VCaP (cell line): ENCODE measurements at regions not wholly inside any gene's neighbourhood (a gene's known extent, or its start where the extent isn't known, plus 50 kb on each side); places are given as distances from the start of the nearest gene placed in this dataset.

Experiments used
- H3K27ac ChIP-seq: fragments of 450-650 bp; 2 replicates; pipeline ENCODE4 v1.5.1; 2017
- TF ChIP-seq, protein P1 (sequence below): fragments of 450-650 bp; conservative IDR thresholded peaks from 2 replicates; pipeline ENCODE4 v1.5.1; 2017; ENCODE audit warnings: mild to moderate bottlenecking, moderate library complexity

DNA sequence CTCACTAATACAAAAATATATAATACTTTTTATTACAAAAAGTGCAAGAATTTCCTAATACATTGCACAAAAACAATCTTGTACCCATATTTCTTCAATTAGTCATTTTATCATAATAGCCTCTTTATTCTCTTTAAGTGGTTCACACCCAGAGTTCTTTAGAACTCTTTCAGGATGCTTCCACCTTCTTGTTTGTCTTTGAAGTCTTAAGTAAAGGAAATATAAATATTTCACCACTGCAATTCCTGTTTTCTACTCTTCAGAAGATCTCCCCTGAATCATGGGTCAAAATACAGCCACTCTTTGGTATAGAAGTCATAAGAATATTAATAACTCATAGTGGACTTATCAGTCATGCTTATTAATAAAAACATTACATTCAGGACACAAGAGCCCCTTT lies 293.0 kb downstream of the ATPSCKMT start:
- TF ChIP-seq, protein P1, sequence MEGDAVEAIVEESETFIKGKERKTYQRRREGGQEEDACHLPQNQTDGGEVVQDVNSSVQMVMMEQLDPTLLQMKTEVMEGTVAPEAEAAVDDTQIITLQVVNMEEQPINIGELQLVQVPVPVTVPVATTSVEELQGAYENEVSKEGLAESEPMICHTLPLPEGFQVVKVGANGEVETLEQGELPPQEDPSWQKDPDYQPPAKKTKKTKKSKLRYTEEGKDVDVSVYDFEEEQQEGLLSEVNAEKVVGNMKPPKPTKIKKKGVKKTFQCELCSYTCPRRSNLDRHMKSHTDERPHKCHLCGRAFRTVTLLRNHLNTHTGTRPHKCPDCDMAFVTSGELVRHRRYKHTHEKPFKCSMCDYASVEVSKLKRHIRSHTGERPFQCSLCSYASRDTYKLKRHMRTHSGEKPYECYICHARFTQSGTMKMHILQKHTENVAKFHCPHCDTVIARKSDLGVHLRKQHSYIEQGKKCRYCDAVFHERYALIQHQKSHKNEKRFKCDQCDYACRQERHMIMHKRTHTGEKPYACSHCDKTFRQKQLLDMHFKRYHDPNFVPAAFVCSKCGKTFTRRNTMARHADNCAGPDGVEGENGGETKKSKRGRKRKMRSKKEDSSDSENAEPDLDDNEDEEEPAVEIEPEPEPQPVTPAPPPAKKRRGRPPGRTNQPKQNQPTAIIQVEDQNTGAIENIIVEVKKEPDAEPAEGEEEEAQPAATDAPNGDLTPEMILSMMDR, result no peak
- H3K27ac ChIP-seq, result no peak overlapping the region

DNA sequence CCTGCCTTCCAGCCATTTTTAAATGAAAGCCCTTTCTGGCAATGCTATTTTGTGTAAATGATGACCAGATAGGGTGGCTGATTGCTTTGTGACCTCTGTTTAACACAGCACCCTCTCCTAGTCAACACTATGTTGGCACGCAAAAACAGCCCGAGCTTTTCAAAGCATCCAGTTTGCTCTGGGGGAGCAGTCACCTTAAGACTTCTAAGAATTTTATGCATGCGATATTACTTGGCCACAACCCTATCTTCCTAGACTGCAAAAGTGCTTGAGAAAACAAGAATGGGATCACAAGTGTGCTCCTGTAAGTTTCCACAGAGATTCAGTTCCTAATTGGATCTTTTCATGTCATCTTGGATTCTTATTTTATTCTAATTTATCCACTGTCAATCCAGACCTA lies 294.1 kb downstream of the ATPSCKMT start:
- no peak overlapping the region for H3K27ac ChIP-seq
- TF ChIP-seq, protein P1, result no peak

DNA sequence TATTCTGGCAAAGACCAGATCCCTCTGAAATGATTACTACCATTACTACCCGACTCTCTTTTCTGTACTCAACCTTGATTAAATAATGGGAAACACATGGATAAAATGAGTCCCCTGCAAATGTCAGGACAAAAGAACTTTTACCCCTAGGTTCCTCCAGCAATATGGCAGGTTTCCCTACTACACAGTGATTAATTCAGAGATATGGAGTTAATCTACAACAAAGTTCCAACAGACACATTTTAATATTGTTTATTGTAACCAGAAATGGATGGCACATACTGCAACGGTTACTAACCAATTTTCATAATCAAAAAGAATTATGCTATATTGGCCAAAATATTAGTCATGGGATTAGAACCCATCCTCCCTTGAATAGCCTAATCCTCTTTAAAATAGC lies 294.8 kb downstream of the ATPSCKMT start:
- no peak overlapping the region for H3K27ac ChIP-seq
- TF ChIP-seq, protein P1, result no peak

DNA sequence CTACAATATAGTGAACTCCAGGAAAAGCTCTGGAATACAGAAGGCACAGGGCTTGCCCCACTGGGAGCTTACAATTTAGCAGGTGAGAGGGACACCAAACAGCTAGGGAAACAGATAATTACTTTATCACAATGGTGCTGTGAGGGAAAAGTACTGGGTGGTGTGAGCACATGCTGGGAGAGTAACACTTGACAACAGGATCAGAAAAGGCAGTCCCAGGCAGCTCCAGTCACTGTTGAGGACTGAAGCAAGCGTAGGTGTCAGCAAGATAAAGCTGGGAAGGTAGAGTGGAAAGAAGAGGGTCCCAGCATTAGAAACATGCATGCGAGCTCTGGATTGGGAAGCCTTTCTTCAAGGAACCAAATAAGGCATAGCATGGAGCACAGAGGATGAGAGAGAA lies 296.0 kb downstream of the ATPSCKMT start:
- H3K27ac ChIP-seq, result no peak overlapping the region
- TF ChIP-seq, protein P1, result no peak

DNA sequence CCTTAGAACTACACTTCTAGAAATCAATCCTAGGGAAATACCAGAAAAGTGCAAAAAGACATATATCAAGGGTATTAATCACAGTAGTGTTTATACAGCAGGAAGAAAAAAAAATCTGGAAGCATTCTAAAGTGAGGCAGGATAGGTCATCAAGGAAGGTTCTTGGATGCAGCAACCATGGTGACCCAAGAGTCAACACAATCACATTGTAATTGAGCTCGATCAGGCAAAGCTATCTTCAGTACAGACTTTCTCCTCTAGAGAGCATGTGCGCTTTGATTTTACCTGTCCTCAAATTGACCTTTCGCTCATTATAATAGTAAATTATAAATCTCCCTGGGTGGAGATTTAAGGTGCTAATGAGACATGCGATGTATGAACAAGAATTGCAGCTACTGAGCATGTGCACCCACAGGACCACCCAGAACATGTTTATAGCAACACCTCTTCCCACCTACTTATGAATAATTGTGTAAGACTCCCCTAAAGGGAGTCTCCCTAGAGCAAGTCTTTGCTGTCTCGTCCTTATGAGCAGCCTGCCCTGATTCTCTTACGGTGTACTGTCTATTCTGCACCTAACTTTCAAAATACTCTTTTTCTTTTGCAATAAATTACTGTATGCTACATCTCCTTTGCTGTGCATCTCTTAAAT lies 297.7 kb downstream of the ATPSCKMT start:
- no peak overlapping the region for H3K27ac ChIP-seq
- TF ChIP-seq, protein P1, result no peak

DNA sequence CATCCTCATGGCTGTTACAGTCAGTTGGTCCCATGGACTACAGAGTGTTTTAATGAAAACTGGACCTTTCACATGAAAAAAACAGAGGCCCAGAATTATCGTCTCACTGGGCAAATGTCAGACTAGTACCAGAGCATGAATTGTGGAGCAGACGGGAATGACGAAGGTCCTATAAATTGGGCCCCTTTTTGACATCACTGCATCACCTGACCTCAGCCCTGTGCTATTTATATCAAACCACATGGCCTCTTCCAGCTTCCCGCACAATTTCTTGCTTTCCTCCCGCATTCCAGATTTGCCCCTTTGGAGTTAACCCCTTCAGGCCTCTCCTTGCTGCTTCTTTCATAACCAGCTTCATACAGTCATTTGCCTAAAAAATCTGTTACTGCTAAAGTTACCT lies 301.7 kb downstream of the ATPSCKMT start:
- TF ChIP-seq, protein P1, result no peak
- no peak overlapping the region for H3K27ac ChIP-seq

DNA sequence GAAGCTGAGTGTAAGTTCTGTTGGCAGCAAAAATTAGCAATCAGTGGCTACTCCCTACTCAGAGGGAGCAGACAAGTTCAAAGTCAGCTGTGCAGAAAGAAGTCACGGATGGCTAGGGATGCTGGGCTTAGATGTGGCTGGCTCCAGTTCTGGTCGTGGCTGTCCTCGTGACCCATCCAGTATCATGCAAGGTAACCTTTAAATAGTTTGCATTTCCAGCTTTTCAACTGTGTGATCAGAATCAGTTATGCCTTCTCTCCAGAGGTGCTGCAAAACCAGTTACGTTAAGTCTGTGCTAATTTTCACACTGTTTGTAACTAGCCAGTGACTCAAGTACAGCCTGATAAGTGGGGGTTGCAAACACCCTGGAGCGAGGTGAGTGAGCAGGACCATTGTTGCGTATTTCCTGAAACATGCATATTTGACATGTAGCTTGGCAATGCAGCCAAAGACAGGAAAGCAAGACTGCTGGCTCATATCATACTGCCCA lies 302.4 kb downstream of the ATPSCKMT start:
- no peak overlapping the region for H3K27ac ChIP-seq
- TF ChIP-seq, protein P1, result no peak
